GM12878 (cell line): ENCODE measurements at regions not wholly inside any gene's neighbourhood (a gene's known extent, or its start where the extent isn't known, plus 50 kb on each side); places are given as distances from the start of the nearest gene placed in this dataset.

Experiments
- ATAC-seq: fragments of 200-7000 bp; cut with Tn5 transposase; 3 replicates; pipeline ENCODE4 v1.9.1; 2020; ENCODE audit warnings: mild to moderate bottlenecking, moderate library complexity
- BruUV-seq: library from RNA; stranded (reverse); fragments of 400-500 nt; replicated peaks from 2 replicates; lab custom pipeline; 2021; lab: Mats Ljungman, UMichigan
- CTCF ChIA-PET: fragments of 300-600 bp; sonication (Branson Sonifier 250); formaldehyde crosslinking; extraction: SDS; loops from one replicate; lab custom pipeline; 2021; ENCODE audit warnings: inconsistent platforms; lab: Yijun Ruan, JAX
- POLR2A ChIA-PET: fragments of 350-600 bp; formaldehyde crosslinking; extraction: SDS; loops from one replicate; lab custom pipeline; 2021; ENCODE audit warnings: inconsistent platforms; lab: Charles Lee
- RAD21 ChIA-PET: fragments of 300-600 bp; sonication (Branson Sonifier 250); formaldehyde crosslinking; loops from one replicate; lab custom pipeline; 2023; ENCODE audit warnings: antibody characterized with exemption; ENCODE audit not compliant: unreplicated experiment; lab: Charles Lee
- SMC1A ChIA-PET: fragments of 300-600 bp; sonication (Branson Sonifier 250); formaldehyde crosslinking; loops from one replicate; lab custom pipeline; 2023; ENCODE audit not compliant: unreplicated experiment, uncharacterized antibody; lab: Charles Lee
- DNase-seq: peaks from one replicate; pipeline ENCODE4 v3.0.0-alpha.2; 2011; ENCODE audit warnings: low read depth, low spot score
- FAIRE-seq: peaks from 3 replicates; lab custom pipeline; 2011; peaks lifted over from hg19 to GRCh38; lab: Jason Lieb, UNC
- H2AFZ ChIP-seq: 2 replicates; pipeline ENCODE4 v1.6.0; 2011; ENCODE audit warnings: low read depth, low read length, control low read depth; ENCODE audit not compliant: control insufficient read depth
- H3K27ac ChIP-seq: 2 replicates; pipeline ENCODE4 v1.5.1; 2011; ENCODE audit warnings: control low read depth; ENCODE audit not compliant: control insufficient read depth, insufficient read depth
- H3K27me3 ChIP-seq, 2 experiments: replicated peaks in 1 of 2; 2 replicates each; pipeline versions ENCODE4 v1.6.0 to v1.6.1; 2011; ENCODE audit warnings: low read length in 1 of 2; ENCODE audit not compliant: control insufficient read depth in 2 of 2, insufficient read depth in 2 of 2
- H3K36me3 ChIP-seq, 2 experiments: 2 replicates each; pipeline ENCODE4 v1.5.1; 2011; ENCODE audit warnings: low read length in 1 of 2; ENCODE audit not compliant: control insufficient read depth in 2 of 2, insufficient read depth in 2 of 2
- H3K4me1 ChIP-seq: 2 replicates; pipeline ENCODE4 v1.6.1; 2011; ENCODE audit warnings: mild to moderate bottlenecking, low read length, moderate library complexity, mixed read lengths; ENCODE audit not compliant: control insufficient read depth, insufficient read depth
- H3K4me2 ChIP-seq: 2 replicates; pipeline ENCODE4 v1.6.0; 2011; ENCODE audit warnings: control low read depth; ENCODE audit not compliant: control insufficient read depth, insufficient read depth
- H3K4me3 ChIP-seq: fragments of 200-600 bp; sonication (generic); 2 replicates; pipeline ENCODE4 v1.5.1; 2016
- H3K79me2 ChIP-seq: 2 replicates; pipeline ENCODE4 v1.6.0; 2011; ENCODE audit warnings: low read length; ENCODE audit not compliant: control insufficient read depth, insufficient read depth
- H3K9ac ChIP-seq: 2 replicates; pipeline ENCODE4 v1.8.0; 2011; ENCODE audit warnings: low read length, control low read depth, mixed read lengths; ENCODE audit not compliant: control insufficient read depth, insufficient read depth
- H3K9me3 ChIP-seq: replicated peaks from 3 replicates; pipeline ENCODE4 v1.5.1; 2011; ENCODE audit warnings: mild to moderate bottlenecking, low read length; ENCODE audit not compliant: control insufficient read depth, insufficient read depth
- H4K20me1 ChIP-seq: 2 replicates; pipeline ENCODE4 v1.6.0; 2011; ENCODE audit not compliant: control insufficient read depth, insufficient read depth
- BCL3 ChIP-seq: IDR thresholded peaks from 2 replicates; pipeline ENCODE4 v1.6.1; 2011; ENCODE audit warnings: borderline replicate concordance, low read depth, mild to moderate bottlenecking, moderate library complexity, low read length; ENCODE audit not compliant: insufficient read depth, poor library complexity, severe bottlenecking
- CTCF ChIP-seq, 3 experiments: IDR thresholded peaks in 2 of 3; conservative IDR thresholded peaks in 1 of 3; 2 replicates each; pipeline ENCODE4 v1.5.1; 2011; ENCODE audit warnings: low read depth in 3 of 3, low read length in 3 of 3, mild to moderate bottlenecking in 3 of 3, control low read depth in 2 of 3, moderate library complexity in 2 of 3, inconsistent platforms in 1 of 3, mixed read lengths in 1 of 3; ENCODE audit not compliant: control insufficient read depth in 2 of 3, insufficient read depth in 1 of 3; ENCODE audit errors: extremely low read depth in 1 of 3
- EZH2 ChIP-seq: IDR thresholded peaks from 2 replicates; pipeline ENCODE4 v1.6.1; 2012; ENCODE audit warnings: low read depth, mild to moderate bottlenecking, control low read depth, inconsistent platforms, low read length, borderline replicate concordance; ENCODE audit not compliant: control insufficient read depth
- IRF4 ChIP-seq: IDR thresholded peaks from 2 replicates; pipeline ENCODE4 v1.6.1; 2011; ENCODE audit warnings: low read depth, low read length
- KLF5 ChIP-seq: fragments of 450-650 bp; IDR thresholded peaks from 2 replicates; pipeline ENCODE4 v1.6.1; 2014; ENCODE audit warnings: mild to moderate bottlenecking; ENCODE audit not compliant: partially characterized antibody
- POLR2A ChIP-seq: IDR thresholded peaks from 2 replicates; pipeline ENCODE4 v1.6.1; 2011; ENCODE audit warnings: low read depth, mild to moderate bottlenecking, low read length
- PRDM15 ChIP-seq: fragments of 450-650 bp; formaldehyde crosslinking; IDR thresholded peaks from 2 replicates; pipeline ENCODE4 v1.4.0; 2020; ENCODE audit warnings: mild to moderate bottlenecking, moderate library complexity
- RCOR1 ChIP-seq: conservative IDR thresholded peaks from 2 replicates; pipeline ENCODE4 v1.6.1; 2012; ENCODE audit warnings: low read depth, low read length, improper control_type of control experiment
- SIN3A ChIP-seq: IDR thresholded peaks from 2 replicates; pipeline ENCODE4 v1.6.1; 2012; ENCODE audit warnings: low read depth, low read length, improper control_type of control experiment
- SMAD1 ChIP-seq: fragments of 450-650 bp; IDR thresholded peaks from 2 replicates; pipeline ENCODE4 v1.6.1; 2018; ENCODE audit warnings: mild to moderate bottlenecking, low read depth; ENCODE audit not compliant: partially characterized antibody
- SMAD5 ChIP-seq: IDR thresholded peaks from 2 replicates; pipeline ENCODE4 v1.6.1; 2016; ENCODE audit warnings: antibody characterized with exemption, low read depth
- SRF ChIP-seq, 2 experiments: IDR thresholded peaks; 2 replicates each; pipeline ENCODE4 v1.6.1; 2011; ENCODE audit warnings: low read depth in 2 of 2, low read length in 2 of 2, mild to moderate bottlenecking in 1 of 2, moderate library complexity in 1 of 2
- STAT3 ChIP-seq: IDR thresholded peaks from 2 replicates; pipeline ENCODE4 v1.6.1; 2011; ENCODE audit warnings: low read depth, low read length, improper control_type of control experiment
- USF1 ChIP-seq: IDR thresholded peaks from 2 replicates; pipeline ENCODE4 v1.6.1; 2011; ENCODE audit warnings: borderline replicate concordance, low read depth, mild to moderate bottlenecking, moderate library complexity, mixed read lengths, low read length; ENCODE audit not compliant: insufficient read depth; ENCODE audit errors: extremely low read length
- USF2 ChIP-seq: IDR thresholded peaks from 2 replicates; pipeline ENCODE4 v1.6.1; 2011; ENCODE audit warnings: low read depth, low read length, improper control_type of control experiment, borderline replicate concordance
- YBX1 ChIP-seq: fragments of 450-650 bp; IDR thresholded peaks from 2 replicates; pipeline ENCODE4 v1.6.1; 2016; ENCODE audit warnings: antibody characterized with exemption
- in situ Hi-C: fragments of 300-500 bp; cut with MboI; formaldehyde crosslinking; loops from 9 replicates; pipeline ENCODE4 v1.14.3; 2018; ENCODE audit warnings: mixed read lengths
- intact Hi-C: fragments of 100-400 bp; cut with micrococcal nuclease; formaldehyde crosslinking; loops from one replicate; pipeline ENCODE4 v1.14.2; 2022; ENCODE audit not compliant: unreplicated experiment

- SMC1A ChIA-PET = no interaction called here
- Histone ChIP-seq H3K27me3 (no peaks in the 10 kb centered on the region), H3K4me1 (no peaks in the 10 kb centered on the region), H3K79me2 (no peaks in the 10 kb centered on the region), H3K36me3 (no peaks in the 10 kb centered on the region), H4K20me1 (no peaks in the 10 kb centered on the region), H3K4me2 (no peak overlapping the region), H3K9ac (no peak overlapping the region), H3K4me3 (no peak overlapping the region), H3K9me3 (no peaks in the 10 kb centered on the region), H2AFZ (no peak overlapping the region), H3K27ac (no peak overlapping the region)
- FAIRE-seq = no peak
- in situ Hi-C loops = no loop called here
- no peak for DNase-seq
- POLR2A ChIA-PET = no interaction called here
- intact Hi-C loops = no loop called here
- no TSS peak for BruUV-seq
- RAD21 ChIA-PET = no interaction called here
- CTCF ChIA-PET = no interaction called here
- ATAC-seq = no peak
- TF ChIP-seq CTCF (IDR thresholded peaks at IDR 0.05 in 2 of 3, conservative IDR thresholded peaks at IDR 0.05 in 1 of 3; ENCODE audit: control insufficient read depth in 2 of 3, extremely low read depth in 1 of 3, insufficient read depth in 1 of 3, low read depth in 3 of 3, low read length in 3 of 3) = no peak
- no peak for TF ChIP-seq USF2
- no peak for TF ChIP-seq USF1
- no peak for TF ChIP-seq SRF (IDR thresholded peaks at IDR 0.05; ENCODE audit: low read depth in 2 of 2, low read length in 2 of 2)
- TF ChIP-seq YBX1 = no peak
- no peak for TF ChIP-seq BCL3
- no peak for TF ChIP-seq RCOR1
- no peak for TF ChIP-seq SIN3A
- TF ChIP-seq SMAD1 = no peak
- no peak for TF ChIP-seq STAT3
- TF ChIP-seq IRF4 = no peak
- no peak for TF ChIP-seq POLR2A
- TF ChIP-seq EZH2 = no peak
- TF ChIP-seq SMAD5 = no peak
- no peak for TF ChIP-seq PRDM15 (CRISPR knock-in tag)
- TF ChIP-seq KLF5 = no peak
Measured at GRCh38 chr3:176442326-176442725, 755.0 kb downstream of the TBL1XR1 start.
